ENCODE measurements at regions not wholly inside any gene's neighbourhood (a gene's known extent, or its start where the extent isn't known, plus 50 kb on each side); places are given as distances from the start of the nearest gene placed in this dataset.

GRCh38 chr4:138891631-138892031 lies 124.0 kb upstream of the NOCT start:
- Histone ChIP-seq H3K27ac (no peak overlapping the region), H3K4me1 (no peaks in the 10 kb centered on the region), H3K9me3 (no peaks in the 10 kb centered on the region), H3K36me3 (no peaks in the 10 kb centered on the region), H3K4me3 (no peak overlapping the region), H3K27me3 (no peaks in the 10 kb centered on the region)
- intact Hi-C loops (cut with DNase I; ENCODE audit: low total_unique reads), result no loop called here
- TF ChIP-seq POLR2AphosphoS5 (IDR thresholded peaks at IDR 0.05) (no peak), POLR2A (IDR thresholded peaks at IDR 0.05) (no peak), CTCF (IDR thresholded peaks at IDR 0.05) (no peak)
- DNase-seq (ENCODE audit: low spot score in 2 of 2), result no peak

- Histone ChIP-seq H3K4me1 (no peaks in the 10 kb centered on the region), H3K36me3 (no peaks in the 10 kb centered on the region), H3K4me3 (no peak overlapping the region), H3K9me3 (no peaks in the 10 kb centered on the region), H3K27ac (no peak overlapping the region), H3K27me3 (no peaks in the 10 kb centered on the region)
- TF ChIP-seq CTCF (IDR thresholded peaks at IDR 0.05) (no peak), POLR2A (IDR thresholded peaks at IDR 0.05) (no peak), POLR2AphosphoS5 (IDR thresholded peaks at IDR 0.05) (no peak)
- DNase-seq (ENCODE audit: low spot score in 2 of 2), result no peak
- intact Hi-C loops (cut with DNase I; ENCODE audit: low total_unique reads), result no loop called here
These were observed 124.5 kb upstream of the NOCT start for GRCh38 chr4:138890891-138891570.

GRCh38 chr4:138889216-138889615 lies 126.4 kb upstream of the NOCT start:
- Histone ChIP-seq H3K9me3 (no peaks in the 10 kb centered on the region), H3K4me3 (no peak overlapping the region), H3K27ac (no peak overlapping the region), H3K27me3 (no peaks in the 10 kb centered on the region), H3K4me1 (no peaks in the 10 kb centered on the region), H3K36me3 (no peaks in the 10 kb centered on the region)
- TF ChIP-seq POLR2AphosphoS5 (IDR thresholded peaks at IDR 0.05) (no peak), CTCF (IDR thresholded peaks at IDR 0.05) (no peak), POLR2A (IDR thresholded peaks at IDR 0.05) (no peak)
- no peak for DNase-seq (ENCODE audit: low spot score in 2 of 2)
- intact Hi-C loops (cut with DNase I; ENCODE audit: low total_unique reads), result no loop called here

- no peaks in the 10 kb centered on the region for H3K9me3 ChIP-seq
- no peaks in the 10 kb centered on the region for H3K36me3 ChIP-seq
- no peak for TF ChIP-seq CTCF (IDR thresholded peaks at IDR 0.05)
- TF ChIP-seq POLR2A (IDR thresholded peaks at IDR 0.05), result no peak
- no peak for TF ChIP-seq POLR2AphosphoS5 (IDR thresholded peaks at IDR 0.05)
- H3K4me3 ChIP-seq, result no peak overlapping the region
- no peaks in the 10 kb centered on the region for H3K27me3 ChIP-seq
- no peak for DNase-seq (ENCODE audit: low spot score in 2 of 2)
- intact Hi-C loops (cut with DNase I; ENCODE audit: low total_unique reads), result no loop called here
- no peak overlapping the region for H3K27ac ChIP-seq
- H3K4me1 ChIP-seq, result no peaks in the 10 kb centered on the region
These were observed 127.8 kb upstream of the NOCT start for GRCh38 chr4:138887741-138888140.

- Histone ChIP-seq H3K27ac (no peak overlapping the region), H3K36me3 (no peaks in the 10 kb centered on the region), H3K4me1 (no peaks in the 10 kb centered on the region), H3K9me3 (no peaks in the 10 kb centered on the region), H3K27me3 (no peaks in the 10 kb centered on the region), H3K4me3 (no peak overlapping the region)
- no peak for TF ChIP-seq CTCF (IDR thresholded peaks at IDR 0.05)
- no peak for TF ChIP-seq POLR2A (IDR thresholded peaks at IDR 0.05)
- no peak for TF ChIP-seq POLR2AphosphoS5 (IDR thresholded peaks at IDR 0.05)
- intact Hi-C loops (cut with DNase I; ENCODE audit: low total_unique reads), result no loop called here
- DNase-seq (ENCODE audit: low spot score in 2 of 2), result no peak
These were observed 128.2 kb upstream of the NOCT start for GRCh38 chr4:138887341-138887740.
